GM21717 (cell line): ENCODE measurements at regions not wholly inside any gene's neighbourhood (a gene's known extent, or its start where the extent isn't known, plus 50 kb on each side); places are given as distances from the start of the nearest gene placed in this dataset.
A peak's percentile ranks its signal among the peaks of the same experiment; 100 is the strongest.
"Not testable (repeated sequence)": the region's sequence is repeated elsewhere in the genome, so short reads cannot be mapped to it uniquely, and the experiment has no call there.

Experiments used
- ATAC-seq: cut with Tn5 transposase; IDR thresholded peaks from one replicate; pipeline ENCODE4 v1.9.1; 2021; ENCODE audit warnings: mild to moderate bottlenecking, moderate library complexity; ENCODE audit not compliant: unreplicated experiment

- ATAC-seq, result no peak
Observed at GRCh38 chr4:112708772-112709171, 71.8 kb downstream of the LARP7 start.

- no peak for ATAC-seq
Observed at GRCh38 chr4:112714922-112715901, 78.3 kb downstream of the LARP7 start.

GRCh38 chr4:112717856-112718255 lies 80.9 kb downstream of the LARP7 start:
- no peak for ATAC-seq

- no peak for ATAC-seq
Observed at GRCh38 chr4:112721627-112722026, 84.7 kb downstream of the LARP7 start.

GRCh38 chr4:112726041-112726440 lies 89.1 kb downstream of the LARP7 start:
- no peak for ATAC-seq

- not testable (repeated sequence) for ATAC-seq
Observed at GRCh38 chr4:112727728-112728127, 90.8 kb downstream of the LARP7 start.

GRCh38 chr4:112731715-112732114 lies 94.8 kb downstream of the LARP7 start:
- ATAC-seq, result no peak

- ATAC-seq, result no peak
Observed at GRCh38 chr4:112732142-112732541, 95.2 kb downstream of the LARP7 start.

GRCh38 chr4:112735474-112735951 lies 98.6 kb downstream of the LARP7 start:
- ATAC-seq, result peak; percentile 79

- peak; percentile 61 for ATAC-seq
Observed at GRCh38 chr4:112736718-112737135, 99.8 kb downstream of the LARP7 start.

GRCh38 chr4:112739442-112739841 lies 102.5 kb downstream of the LARP7 start:
- ATAC-seq, result no peak

GRCh38 chr4:112747036-112747435 lies 110.1 kb downstream of the LARP7 start:
- ATAC-seq, result no peak

- ATAC-seq, result no peak
Observed at GRCh38 chr4:112748352-112748878, 111.5 kb downstream of the LARP7 start.

- ATAC-seq, result not testable (repeated sequence)
Observed at GRCh38 chr4:112750749-112751148, 113.8 kb downstream of the LARP7 start.

- ATAC-seq, result no peak
Observed at GRCh38 chr4:112751447-112751846, 114.5 kb downstream of the LARP7 start.

GRCh38 chr4:112752061-112752460 lies 115.1 kb downstream of the LARP7 start:
- ATAC-seq, result no peak

- no peak for ATAC-seq
Observed at GRCh38 chr4:112752510-112752909, 115.6 kb downstream of the LARP7 start.

- ATAC-seq, result no peak
Observed at GRCh38 chr4:112753333-112753732, 116.4 kb downstream of the LARP7 start.

- ATAC-seq, result no peak
Observed at GRCh38 chr4:112759313-112759712, 122.4 kb downstream of the LARP7 start.

GRCh38 chr4:112765317-112765974 lies 128.5 kb downstream of the LARP7 start:
- ATAC-seq, result no peak

GRCh38 chr4:112766422-112766821 lies 129.5 kb downstream of the LARP7 start:
- no peak for ATAC-seq

GRCh38 chr4:112767386-112767785 lies 130.4 kb downstream of the LARP7 start:
- no peak for ATAC-seq
